IPS-18c (cell line): ENCODE measurements at regions not wholly inside any gene's neighbourhood (a gene's known extent, or its start where the extent isn't known, plus 50 kb on each side); places are given as distances from the start of the nearest gene placed in this dataset.

ENCODE experiments used
- H3K4me3 ChIP-seq: 2 replicates; pipeline ENCODE4 v1.7.0; 2013; ENCODE audit warnings: low read depth, mild to moderate bottlenecking, low read length, moderate library complexity; ENCODE audit not compliant: insufficient read depth
- H3K9me3 ChIP-seq: one replicate; pipeline ENCODE4 v1.6.1; 2013; ENCODE audit warnings: mild to moderate bottlenecking, low read length, moderate library complexity; ENCODE audit not compliant: control insufficient read depth, insufficient read depth

DNA sequence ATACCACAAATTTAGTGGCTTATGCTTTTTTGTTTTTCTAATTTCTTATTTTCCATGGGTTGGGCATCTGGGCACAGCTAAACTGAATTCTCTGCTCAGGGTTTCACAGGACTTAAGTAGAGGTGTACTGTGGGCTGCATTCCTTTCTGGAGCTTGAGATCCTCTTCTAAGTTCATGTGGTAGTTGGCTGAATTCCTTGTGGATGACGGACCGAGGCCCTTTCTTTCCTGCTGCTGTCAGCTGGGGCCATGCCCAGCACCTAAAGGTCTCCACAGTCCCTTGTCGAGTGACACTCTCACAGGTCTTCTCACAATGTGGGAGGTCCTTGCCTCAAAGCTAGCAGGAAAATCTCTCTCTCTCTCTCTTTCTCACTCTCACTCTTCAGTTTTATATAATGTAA is 433.5 kb upstream of the LRATD1 start:
- Histone ChIP-seq H3K9me3 (no peaks in the 10 kb centered on the region), H3K4me3 (no peak overlapping the region)

DNA sequence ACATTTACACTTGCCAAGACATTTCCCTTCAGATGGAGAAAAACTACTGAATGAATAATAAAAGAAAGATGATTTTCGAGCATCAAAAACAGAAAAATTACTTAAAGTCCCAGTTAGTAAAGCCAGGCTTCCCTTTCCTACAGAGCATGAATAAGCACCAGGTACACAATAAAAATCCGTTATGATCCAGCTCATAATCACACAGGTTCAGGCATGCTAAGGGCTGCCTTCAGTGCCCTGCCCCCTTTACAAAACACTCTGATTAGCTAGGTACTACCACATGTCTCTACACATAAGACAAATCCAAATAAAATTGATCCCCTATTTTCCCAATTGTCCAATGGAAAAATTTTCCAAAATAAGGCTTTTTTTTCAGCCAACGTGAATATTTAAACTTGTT is 413.2 kb upstream of the LRATD1 start:
- H3K4me3 ChIP-seq = no peak overlapping the region
- no peaks in the 10 kb centered on the region for H3K9me3 ChIP-seq

DNA sequence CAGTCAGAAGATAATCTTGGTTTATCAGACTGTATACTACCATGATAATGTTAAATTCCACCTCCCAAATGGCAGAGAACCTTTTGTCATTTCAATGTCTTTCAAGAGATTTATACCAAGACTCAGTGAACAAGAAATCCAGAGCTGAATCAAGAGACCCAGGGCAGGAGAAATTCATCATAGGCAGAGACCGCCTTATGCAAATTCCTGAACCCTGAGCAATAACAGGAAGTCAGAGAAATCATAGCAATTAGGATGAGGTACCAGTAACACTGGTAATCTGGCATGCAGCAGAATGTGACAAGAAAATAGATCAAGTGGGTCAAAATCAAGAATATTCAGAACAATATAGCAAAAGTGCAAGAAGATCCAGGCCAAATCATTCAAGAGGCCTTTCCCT is 412.4 kb upstream of the LRATD1 start:
- Histone ChIP-seq H3K4me3 (no peak overlapping the region), H3K9me3 (no peaks in the 10 kb centered on the region)

DNA sequence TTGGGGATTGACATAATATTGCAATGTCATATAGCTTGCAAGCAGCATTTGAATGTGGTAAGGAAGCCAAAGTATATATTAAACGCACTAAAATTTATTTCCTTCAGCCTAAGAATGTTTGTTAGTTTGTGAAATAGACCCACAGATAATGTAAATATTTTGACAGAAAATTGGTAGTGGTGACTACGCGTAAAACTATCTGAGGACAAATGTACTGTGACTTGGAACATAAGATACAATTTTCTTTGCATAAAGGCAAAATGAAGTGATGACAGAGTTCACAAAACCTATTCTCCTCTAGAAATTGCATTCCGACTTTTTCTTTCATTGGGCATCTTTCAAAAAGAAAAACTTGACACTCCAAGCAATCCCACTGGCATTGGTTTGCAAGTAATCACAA is 411.1 kb upstream of the LRATD1 start:
- Histone ChIP-seq H3K9me3 (no peaks in the 10 kb centered on the region), H3K4me3 (no peak overlapping the region)

DNA sequence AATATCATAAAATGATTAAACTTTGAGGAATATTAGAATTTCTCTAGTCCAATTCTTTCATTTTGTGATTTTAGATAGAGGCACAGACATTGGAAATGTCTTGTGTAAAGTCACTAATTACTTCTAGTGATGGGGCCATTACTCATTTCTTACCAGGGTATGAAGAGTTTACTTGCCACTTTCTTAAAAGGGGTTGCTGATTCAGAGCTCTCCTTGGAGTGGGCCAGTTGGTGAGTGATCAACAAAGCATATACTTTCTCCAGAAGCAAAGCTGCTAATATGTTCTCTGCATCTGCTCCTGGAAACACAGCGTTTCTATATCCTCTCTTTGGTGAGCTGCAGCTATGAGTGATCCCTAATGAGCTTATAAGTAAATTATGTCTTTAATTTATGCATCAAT is 408.9 kb upstream of the LRATD1 start:
- H3K9me3 ChIP-seq = no peaks in the 10 kb centered on the region
- no peak overlapping the region for H3K4me3 ChIP-seq

DNA sequence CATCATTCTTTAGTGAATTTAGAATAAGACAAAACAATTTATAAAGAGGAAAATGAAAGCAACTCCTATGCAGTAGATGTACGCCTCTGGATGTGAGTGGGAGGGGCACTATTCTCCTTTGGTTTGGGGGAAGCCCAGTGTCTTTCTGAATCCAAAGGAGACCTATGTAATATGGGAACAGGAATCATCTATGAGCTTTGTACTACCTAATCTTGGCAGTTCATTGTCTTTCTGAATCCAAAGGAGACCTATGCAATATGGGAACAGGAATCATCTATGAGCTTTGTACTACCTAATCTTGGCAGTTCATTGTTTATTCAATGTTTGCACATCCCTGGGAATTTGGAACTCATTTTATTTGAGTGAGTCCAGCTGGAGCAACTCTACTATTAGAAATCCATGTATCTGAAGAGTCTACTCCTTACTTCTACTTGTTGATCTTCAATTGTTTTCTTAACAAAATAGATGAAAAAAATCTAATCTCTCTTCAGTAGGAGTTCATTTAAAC is 401.1 kb upstream of the LRATD1 start:
- Histone ChIP-seq H3K9me3 (no peaks in the 10 kb centered on the region), H3K4me3 (no peak overlapping the region)

- no peak overlapping the region for H3K4me3 ChIP-seq
These were observed 400.3 kb upstream of the LRATD1 start for GRCh38 chr2:14232217-14232616.

GRCh38 chr2:14234911-14235310 is 397.6 kb upstream of the LRATD1 start:
- Histone ChIP-seq H3K4me3 (no peak overlapping the region), H3K9me3 (no peaks in the 10 kb centered on the region)

More at GRCh38 chr2:14232217-14232616, 400.3 kb upstream of the LRATD1 start:
- no peaks in the 10 kb centered on the region for H3K9me3 ChIP-seq

DNA sequence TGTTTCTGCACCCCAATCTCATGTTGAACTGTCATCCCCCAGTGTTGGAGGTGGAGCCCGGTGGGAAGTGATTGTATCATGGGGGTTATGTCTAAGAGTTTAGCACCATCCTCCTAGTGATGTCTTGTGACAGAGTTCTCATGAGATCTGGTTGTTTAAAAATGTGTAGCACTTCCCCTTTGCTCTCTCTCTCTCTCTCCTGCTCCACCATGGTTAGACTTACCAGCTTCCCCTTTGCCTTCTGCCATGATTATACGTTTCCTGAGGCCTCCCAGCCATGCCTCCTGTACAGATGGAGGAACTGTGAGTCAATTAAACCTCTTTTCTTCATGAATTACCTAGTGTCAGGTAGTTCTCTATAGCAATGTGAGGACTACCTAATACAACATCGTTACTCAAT is 396.9 kb upstream of the LRATD1 start:
- Histone ChIP-seq H3K4me3 (no peak overlapping the region), H3K9me3 (no peaks in the 10 kb centered on the region)

DNA sequence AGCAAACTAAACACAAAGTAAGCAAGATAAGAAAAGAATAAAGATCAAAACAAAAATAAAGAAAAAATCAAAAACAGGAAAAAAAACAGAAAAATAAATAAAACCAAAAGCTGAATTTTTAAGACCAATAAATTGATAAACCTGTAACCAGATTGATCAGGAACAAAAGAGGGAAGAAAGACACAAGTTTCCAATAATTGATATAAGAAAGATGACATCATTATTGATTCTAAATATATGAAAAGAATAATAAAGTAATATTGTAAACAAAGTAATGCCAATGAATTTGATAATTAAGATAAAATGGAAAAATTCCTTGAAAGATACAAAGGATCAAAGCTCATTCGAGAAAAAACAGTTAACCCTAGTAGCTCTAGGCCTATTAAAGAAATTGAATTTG is 394.6 kb upstream of the LRATD1 start:
- H3K4me3 ChIP-seq = no peak overlapping the region
- H3K9me3 ChIP-seq = no peaks in the 10 kb centered on the region

- Histone ChIP-seq H3K9me3 (no peaks in the 10 kb centered on the region), H3K4me3 (no peak overlapping the region)
These were observed 392.9 kb upstream of the LRATD1 start for GRCh38 chr2:14239605-14240004.

DNA sequence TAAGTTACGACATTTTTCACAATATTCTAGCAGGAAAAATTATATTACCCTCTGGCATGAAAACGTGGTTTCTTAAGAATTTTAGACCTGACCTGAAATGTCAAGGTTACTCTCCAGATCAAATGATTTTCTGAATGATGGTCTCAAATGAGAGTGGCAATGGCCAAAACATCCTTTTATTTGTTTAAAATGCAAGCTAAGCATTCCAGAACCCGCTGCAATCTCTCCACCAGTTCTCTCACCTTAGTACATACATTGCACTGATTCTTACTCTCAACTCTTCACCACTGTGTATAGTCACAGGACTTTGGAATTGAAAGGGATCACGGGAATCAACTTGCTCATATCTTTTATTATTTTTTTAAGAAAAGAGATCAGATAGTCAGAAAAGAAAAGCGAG is 391.6 kb upstream of the LRATD1 start:
- H3K4me3 ChIP-seq = no peak overlapping the region
- H3K9me3 ChIP-seq = no peaks in the 10 kb centered on the region

DNA sequence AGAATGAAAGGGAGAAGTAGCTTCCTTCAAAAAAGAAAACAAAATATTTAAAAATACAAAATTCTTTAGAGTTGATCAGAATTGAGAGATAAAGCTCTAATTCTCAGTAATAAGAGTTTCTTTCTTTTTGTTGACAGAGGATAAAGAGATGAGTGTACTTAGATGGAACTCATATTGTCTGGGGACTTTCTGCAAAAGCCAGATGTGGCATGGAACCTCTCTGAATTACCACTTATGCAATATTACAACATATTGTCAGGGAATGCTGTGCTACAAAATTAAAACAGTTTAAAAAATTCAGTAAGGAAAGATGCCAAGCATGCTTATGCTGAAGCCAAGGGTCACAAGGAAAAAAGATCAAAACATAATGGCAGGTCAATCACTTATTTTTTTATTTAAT is 386.6 kb upstream of the LRATD1 start:
- H3K9me3 ChIP-seq = no peaks in the 10 kb centered on the region
- H3K4me3 ChIP-seq = no peak overlapping the region

DNA sequence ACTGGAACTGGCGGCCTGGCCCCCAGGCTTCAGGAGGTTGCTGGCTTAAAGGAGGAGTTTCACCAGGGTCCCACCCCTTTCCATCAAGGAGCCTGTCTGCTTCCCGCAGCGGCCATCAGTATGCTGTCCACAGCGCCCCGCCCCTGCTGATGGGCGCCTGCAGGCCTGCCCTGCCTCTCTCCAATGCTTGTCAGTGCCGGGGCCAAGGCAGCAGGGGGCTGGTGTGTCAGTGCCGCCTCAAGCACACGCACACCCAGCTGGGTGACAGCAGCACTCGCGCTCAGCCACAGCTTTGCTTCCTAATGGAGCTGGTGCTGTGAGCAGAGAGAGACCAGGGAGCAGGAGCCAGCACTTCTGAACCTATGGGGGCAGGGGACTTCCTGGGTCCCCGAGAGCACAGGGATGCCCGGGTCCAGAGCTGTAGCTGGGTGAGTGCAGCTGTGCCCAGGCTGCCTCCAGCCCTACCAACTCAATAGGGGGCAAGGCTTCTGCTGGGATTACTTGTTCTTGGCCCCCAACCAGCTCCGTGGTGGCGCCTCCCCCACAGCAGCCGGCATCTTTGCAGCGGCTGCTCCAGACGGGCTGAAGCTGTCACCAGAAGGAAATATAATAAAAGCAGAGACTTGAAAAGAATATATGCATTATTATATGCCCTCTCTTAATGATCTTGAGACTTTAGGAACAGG is 377.2 kb upstream of the LRATD1 start:
- no peak overlapping the region for H3K4me3 ChIP-seq

GRCh38 chr2:14256890-14257289 is 375.6 kb upstream of the LRATD1 start:
- Histone ChIP-seq H3K9me3 (no peaks in the 10 kb centered on the region), H3K4me3 (no peak overlapping the region)

More for the DNA sequence above, 377.2 kb upstream of the LRATD1 start:
- H3K9me3 ChIP-seq = no peaks in the 10 kb centered on the region

- no peak overlapping the region for H3K4me3 ChIP-seq
- H3K9me3 ChIP-seq = no peaks in the 10 kb centered on the region
These were observed 374.6 kb upstream of the LRATD1 start for GRCh38 chr2:14257801-14258507.

DNA sequence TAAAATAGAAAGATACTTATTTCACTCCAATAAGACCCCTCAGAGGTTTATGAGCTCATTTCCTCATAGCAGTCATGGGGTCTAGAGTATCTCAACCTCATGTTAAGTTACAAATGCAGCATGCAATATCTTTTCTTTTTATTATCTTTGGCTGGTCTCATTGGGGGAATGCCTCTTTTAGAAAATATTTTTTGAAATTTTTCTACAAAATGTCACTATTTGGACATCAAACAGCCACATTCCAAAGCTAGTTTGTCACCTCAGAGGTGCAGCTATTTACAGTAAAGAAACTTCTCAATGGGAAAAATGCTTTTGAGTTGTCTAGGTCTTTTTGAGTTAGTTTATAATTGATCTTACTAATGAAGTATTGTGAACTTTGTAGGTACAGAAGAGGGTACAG is 370.7 kb upstream of the LRATD1 start:
- no peaks in the 10 kb centered on the region for H3K9me3 ChIP-seq

GRCh38 chr2:14263053-14263452 is 369.5 kb upstream of the LRATD1 start:
- Histone ChIP-seq H3K9me3 (no peaks in the 10 kb centered on the region), H3K4me3 (no peak overlapping the region)

More for the DNA sequence above, 370.7 kb upstream of the LRATD1 start:
- no peak overlapping the region for H3K4me3 ChIP-seq
